ENCODE measurements at regions not wholly inside any gene's neighbourhood (a gene's known extent, or its start where the extent isn't known, plus 50 kb on each side); places are given as distances from the start of the nearest gene placed in this dataset.

GRCh38 chr5:20105915-20106314 is 117.9 kb upstream of the CDH18 start:
- TF ChIP-seq CTCF (conservative IDR thresholded peaks at IDR 0.05) (no peak), ZFX (IDR thresholded peaks at IDR 0.05) (no peak)

All from C4-2B (cell line).